Medulla oblongata (tissue), 1 donor: ENCODE measurements at regions not wholly inside any gene's neighbourhood (a gene's known extent, or its start where the extent isn't known, plus 50 kb on each side); places are given as distances from the start of the nearest gene placed in this dataset.
A peak's percentile ranks its signal among the peaks of the same experiment; 100 is the strongest.

Source experiments
- DNase-seq: peaks from one replicate; pipeline ENCODE4 v3.0.0-alpha.2; 2015; ENCODE audit errors: extremely low spot score

- DNase-seq: peak; percentile 41
These were observed 52.2 kb upstream of the DAB2IP start for GRCh38 chr9:121598965-121599871.

- no peak for DNase-seq
These were observed 51.4 kb upstream of the DAB2IP start for GRCh38 chr9:121599872-121600585.

- DNase-seq: peak; percentile 86
These were observed 50.2 kb upstream of the DAB2IP start for GRCh38 chr9:121601194-121601593.
